A673 (cell line): ENCODE measurements at regions not wholly inside any gene's neighbourhood (a gene's known extent, or its start where the extent isn't known, plus 50 kb on each side); places are given as distances from the start of the nearest gene placed in this dataset.

Experiments used
- CTCF ChIP-seq: fragments of 300-800, 200-600 bp; sonication (generic); conservative IDR thresholded peaks from 2 replicates; pipeline ENCODE4 v1.5.1; 2017; ENCODE audit warnings: low read depth, mild to moderate bottlenecking, antibody characterized with exemption, low read length, moderate library complexity, mixed read lengths
- EZH2 ChIP-seq: fragments of 200-600 bp; sonication (generic); IDR thresholded peaks from 2 replicates; pipeline ENCODE4 v1.6.1; 2017; ENCODE audit warnings: borderline replicate concordance, low read depth, mild to moderate bottlenecking, mixed read lengths, antibody characterized with exemption, low read length; ENCODE audit not compliant: poor library complexity, severe bottlenecking

- no peak for TF ChIP-seq EZH2
- TF ChIP-seq CTCF, result no peak
These were observed 326.5 kb upstream of the KLHL29 start for GRCh38 chr2:23058435-23058834.
